ENCODE measurements at regions not wholly inside any gene's neighbourhood (a gene's known extent, or its start where the extent isn't known, plus 50 kb on each side); places are given as distances from the start of the nearest gene placed in this dataset.
"Not testable (repeated sequence)": the region's sequence is repeated elsewhere in the genome, so short reads cannot be mapped to it uniquely, and the experiment has no call there.

GRCh38 chr5:163309914-163310313 lies 127.5 kb upstream of the CCNG1 start:
- DNase-seq = no peak

DNA sequence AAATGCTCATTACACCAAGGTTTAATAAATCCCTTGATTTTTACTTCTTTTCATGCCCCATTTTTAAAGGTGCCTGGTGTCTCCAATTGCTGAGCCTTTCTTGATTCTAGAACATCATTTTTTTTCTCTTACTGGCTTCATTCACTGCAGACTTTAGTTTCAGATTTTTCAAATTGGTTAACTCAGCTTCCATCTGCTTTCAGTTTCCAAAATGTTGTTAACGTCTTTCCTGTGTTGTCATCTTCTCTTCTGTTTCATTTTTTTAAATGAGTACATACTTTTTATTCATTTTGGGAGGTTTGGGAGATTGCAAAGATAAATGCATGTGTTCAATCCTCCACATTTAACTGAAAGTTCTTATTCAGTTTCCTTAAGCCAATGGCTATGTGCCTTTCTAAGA lies 126.4 kb upstream of the CCNG1 start:
- DNase-seq = no peak

DNA sequence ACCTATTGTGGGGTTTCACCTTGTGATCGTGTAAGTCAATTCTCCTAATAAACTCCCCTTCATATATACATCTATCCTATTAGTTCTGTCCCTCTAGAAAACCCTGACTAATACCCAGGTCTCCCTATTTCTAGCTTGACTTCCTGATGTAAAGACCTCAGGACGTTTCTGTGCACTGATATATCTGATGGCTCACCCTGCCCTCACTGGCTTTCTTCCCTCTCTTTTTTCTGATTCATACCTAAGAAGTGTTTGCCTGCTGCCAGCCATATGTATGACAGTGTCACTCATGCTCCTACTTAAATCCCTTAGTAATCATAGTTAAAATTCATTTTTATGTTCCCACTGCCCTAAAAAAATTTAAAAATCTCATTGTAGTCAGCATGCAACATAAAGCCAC lies 124.8 kb upstream of the CCNG1 start:
- no peak for DNase-seq

DNA sequence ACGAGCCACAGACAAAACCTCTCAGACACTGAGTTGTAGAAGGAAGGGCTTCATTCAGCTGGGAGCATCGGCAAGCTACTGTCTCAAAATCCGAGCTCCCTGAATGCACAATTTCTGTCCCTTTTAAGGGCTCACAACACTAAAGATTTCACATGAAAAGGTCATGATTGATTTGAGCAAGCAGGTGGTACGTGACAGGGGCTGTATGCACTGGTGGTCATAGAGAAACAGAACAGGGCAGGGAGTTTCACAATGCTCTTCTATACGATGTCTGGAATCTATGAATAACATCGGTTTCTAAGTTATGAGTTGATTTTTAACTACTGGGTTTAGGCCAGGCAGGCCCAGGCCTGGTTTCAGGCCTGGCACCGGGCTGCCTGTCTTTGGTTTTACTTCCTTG lies 124.3 kb upstream of the CCNG1 start:
- not testable (repeated sequence) for DNase-seq

GRCh38 chr5:163316374-163316773 lies 121.0 kb upstream of the CCNG1 start:
- DNase-seq = not testable (repeated sequence)

GRCh38 chr5:163318707-163319106 lies 118.7 kb upstream of the CCNG1 start:
- DNase-seq = no peak

DNA sequence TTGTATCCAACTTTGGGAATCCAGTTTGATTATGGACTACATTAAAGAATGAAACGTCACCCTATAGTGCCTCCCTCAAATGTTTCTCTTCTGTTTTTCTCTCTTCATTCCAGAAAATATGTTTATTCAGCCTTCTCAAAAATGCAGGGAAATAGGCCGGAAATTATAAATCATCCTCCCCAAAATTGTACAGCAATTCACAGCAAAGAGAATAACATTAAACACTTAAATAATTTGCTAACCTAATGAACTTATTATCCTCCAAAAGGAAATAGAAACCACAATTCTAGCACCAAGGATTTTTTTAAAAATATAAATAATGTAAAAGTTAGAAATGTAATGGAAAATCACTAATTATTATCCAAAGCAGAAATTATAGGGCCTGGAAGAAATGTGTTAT lies 115.9 kb upstream of the CCNG1 start:
- DNase-seq = no peak

DNA sequence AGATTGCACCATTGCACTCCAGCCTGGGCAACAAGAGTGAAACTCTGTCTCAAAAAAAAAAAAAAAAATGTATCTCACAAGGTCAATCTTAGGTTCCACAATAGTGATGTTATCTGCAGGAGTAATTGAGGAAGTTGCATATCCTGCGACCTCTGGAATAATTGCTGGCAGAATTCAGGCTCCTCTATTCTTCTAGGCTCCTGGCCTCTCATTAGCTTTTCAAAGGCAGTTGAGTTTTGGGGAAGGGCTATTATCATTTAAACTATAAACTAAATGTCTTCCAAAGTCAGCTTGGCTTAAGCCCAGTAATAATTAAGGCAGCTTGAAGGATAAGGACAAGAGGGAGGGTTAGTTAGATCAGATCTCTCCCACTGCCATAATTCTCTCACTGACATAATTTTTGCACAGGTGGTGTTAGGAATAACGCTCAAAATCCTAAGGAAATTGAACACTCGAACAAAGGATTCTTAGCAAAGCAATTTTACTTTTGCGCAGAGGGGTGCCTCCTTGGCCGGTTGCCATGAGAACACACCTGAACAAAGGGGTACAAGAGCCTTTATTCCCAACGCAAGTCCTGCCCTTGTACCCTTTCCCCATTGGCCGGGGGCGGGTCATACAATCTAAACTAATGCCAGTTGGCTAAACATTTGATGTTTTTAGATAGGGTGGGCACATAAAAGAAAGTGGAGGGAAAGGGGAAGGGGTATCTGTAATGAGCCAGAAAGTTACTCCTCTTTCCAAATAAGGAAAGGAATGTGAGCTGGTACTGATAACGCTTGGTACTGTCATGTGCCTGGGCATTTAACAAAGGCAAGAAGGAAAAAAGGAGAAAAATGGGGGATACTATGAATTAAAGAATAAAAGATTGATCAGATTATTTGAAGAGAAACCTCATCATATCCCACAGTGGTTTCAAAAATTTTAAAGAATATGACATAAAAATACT lies 106.4 kb upstream of the CCNG1 start:
- DNase-seq = no peak

DNA sequence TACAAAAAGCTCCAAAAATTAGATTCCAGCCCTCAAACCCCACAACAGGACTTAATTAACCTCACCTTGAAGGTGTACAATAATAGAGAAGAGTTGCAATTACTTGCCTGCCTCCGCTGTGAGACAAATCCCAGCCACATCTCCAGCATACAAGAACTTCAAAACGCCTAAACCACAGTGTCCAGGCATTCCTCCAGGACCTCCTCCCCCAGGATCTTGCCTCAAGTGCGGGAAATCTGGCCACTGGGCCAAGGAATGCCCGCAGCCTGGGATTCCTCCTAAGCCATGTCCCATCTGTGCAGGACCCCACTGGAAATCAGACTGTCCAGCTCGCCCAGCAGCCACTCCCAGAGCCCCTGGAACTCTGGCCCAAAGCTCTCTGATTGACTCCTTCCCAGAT lies 101.3 kb upstream of the CCNG1 start:
- not testable (repeated sequence) for DNase-seq

- no peak for DNase-seq
These were observed 98.2 kb upstream of the CCNG1 start for GRCh38 chr5:163339148-163339547.

DNA sequence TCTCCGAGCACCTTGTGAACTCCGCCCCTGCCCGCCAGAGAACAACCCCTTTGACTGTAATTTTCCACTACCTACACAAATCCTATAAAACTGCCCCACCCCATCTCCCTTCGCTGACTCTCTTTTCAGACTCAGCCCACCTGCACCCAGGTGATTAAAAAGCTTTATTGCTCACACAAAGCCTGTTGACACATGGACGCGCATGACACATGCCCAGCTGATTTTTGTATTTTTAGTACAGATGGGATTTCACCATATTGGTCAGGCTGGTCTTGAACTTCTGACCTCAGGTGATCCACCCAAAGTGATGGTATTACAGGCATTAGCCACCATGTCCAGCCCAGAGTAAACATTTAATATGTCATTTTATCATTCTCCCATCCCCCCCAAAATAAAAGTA lies 97.0 kb upstream of the CCNG1 start:
- DNase-seq = not testable (repeated sequence)

GRCh38 chr5:163342306-163342705 lies 95.1 kb upstream of the CCNG1 start:
- DNase-seq = no peak

- no peak for DNase-seq
These were observed 92.2 kb upstream of the CCNG1 start for GRCh38 chr5:163345216-163345615.

GRCh38 chr5:163347671-163348070 lies 89.7 kb upstream of the CCNG1 start:
- no peak for DNase-seq

DNA sequence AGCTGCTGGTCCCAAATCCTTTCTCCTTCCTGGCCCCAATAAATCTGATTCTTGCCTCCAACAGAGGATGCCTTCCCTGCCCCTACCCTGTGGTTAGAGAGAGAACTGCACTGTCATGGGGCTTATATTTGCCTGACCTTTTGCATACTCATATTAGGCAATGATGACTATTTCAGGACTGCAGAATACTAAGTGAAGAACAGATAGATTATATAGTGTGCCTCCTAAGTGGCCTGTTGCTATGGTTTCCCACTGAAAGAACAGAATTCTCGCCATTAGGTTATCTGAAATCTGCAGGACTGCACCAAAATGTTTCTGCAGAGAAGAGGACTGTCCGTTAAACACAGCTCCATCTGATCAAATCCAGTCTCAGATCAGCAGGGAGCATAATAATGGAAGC lies 87.3 kb upstream of the CCNG1 start:
- DNase-seq = no peak

DNA sequence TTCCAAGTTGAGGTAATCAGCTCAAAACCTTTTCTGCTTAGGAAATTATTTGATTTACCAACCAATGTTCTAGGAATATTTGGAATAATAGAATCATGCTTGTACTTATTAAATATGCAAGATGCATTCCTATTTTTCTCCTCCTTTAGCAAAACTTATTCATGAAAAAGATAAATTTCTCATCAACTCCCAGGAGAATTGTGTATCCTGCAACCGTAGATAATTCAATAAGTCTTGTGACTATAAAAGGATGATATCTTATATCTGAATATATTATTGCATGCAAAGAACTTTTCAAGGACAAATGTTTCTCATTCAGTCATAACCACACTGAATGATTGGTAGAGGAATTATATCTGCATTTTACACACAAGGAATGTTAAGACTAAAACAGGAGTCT lies 84.9 kb upstream of the CCNG1 start:
- DNase-seq = no peak

- not testable (repeated sequence) for DNase-seq
These were observed 81.6 kb upstream of the CCNG1 start for GRCh38 chr5:163355811-163356210.

DNA sequence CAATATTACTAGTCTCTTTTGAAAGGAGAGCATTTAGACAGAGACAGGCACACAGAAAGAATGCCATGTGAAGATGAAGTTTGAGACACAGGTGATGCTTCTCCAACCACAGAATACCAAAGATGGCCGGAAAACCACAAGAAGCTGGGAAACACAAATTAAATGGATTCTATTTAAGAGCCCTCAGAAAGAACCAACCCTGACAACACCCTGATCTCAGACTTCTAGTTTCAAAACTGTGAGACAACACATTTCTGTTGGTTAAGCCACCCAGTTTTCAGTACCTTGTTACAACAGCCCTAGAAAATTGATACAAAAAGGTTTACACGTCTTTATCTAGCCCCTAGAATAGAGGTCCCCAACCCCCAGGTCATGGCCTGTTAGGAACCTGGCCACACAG lies 79.8 kb upstream of the CCNG1 start:
- no peak for DNase-seq

GRCh38 chr5:163360656-163361055 lies 76.7 kb upstream of the CCNG1 start:
- no peak for DNase-seq

- no peak for DNase-seq
These were observed 75.9 kb upstream of the CCNG1 start for GRCh38 chr5:163361450-163361849.

DNA sequence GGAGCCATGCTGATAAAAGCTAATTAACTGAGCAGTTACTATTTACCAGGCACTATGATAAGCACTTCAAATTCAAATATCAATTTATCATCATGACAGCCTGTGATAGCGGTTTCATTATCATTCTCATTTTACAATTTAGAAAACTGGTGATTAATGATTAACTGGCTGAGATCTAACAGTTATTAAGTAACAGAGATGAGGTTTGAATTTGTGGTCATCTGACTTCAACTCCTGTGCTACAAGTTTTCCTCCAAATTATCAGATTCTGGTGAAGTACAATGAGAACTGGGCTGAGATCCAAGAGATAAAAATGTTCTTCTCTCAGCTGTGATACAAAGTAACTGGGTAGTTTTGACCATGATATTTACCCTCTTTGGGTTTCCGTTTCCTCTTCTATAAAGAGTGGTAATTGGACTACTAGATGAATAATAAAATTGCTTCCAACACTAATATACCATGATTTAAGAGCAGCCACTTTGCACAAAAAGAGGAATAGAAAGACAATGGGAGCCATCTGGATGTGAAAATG lies 74.5 kb upstream of the CCNG1 start:
- DNase-seq = no peak

DNA sequence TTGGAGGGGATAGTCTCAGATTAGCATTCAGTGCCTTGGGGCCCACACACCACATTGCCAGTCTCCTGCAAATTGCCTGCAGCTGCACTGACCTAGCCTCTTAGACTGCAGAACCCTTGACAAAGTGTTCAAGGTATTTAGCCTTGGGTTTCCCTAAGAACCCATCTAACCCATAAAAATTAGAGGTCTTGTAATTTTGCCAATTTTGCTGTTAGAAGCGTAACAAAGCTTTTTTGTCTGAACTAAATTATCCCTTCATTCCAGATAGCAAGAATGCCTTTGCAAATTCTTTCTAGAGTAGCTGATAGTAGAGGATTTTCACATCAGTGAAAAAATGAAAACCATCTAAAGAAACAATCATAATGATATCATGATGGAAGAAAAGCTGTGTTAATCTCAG lies 74.0 kb upstream of the CCNG1 start:
- DNase-seq = no peak

- DNase-seq = no peak
These were observed 70.6 kb upstream of the CCNG1 start for GRCh38 chr5:163366757-163367156.

GRCh38 chr5:163369776-163370385 lies 67.5 kb upstream of the CCNG1 start:
- DNase-seq = no peak

All from KG1 (cell line).